HEK293 (cell line): ENCODE measurements at regions not wholly inside any gene's neighbourhood (a gene's known extent, or its start where the extent isn't known, plus 50 kb on each side); places are given as distances from the start of the nearest gene placed in this dataset.

ENCODE experiments used
- CTCF ChIA-PET: fragments of 350-600 bp; formaldehyde crosslinking; extraction: SDS; loops from one replicate; lab custom pipeline; 2021; ENCODE audit warnings: antibody characterized with exemption; lab: Yijun Ruan, JAX
- POLR2A ChIA-PET: fragments of 300-600 bp; formaldehyde crosslinking; extraction: SDS; loops from one replicate; lab custom pipeline; 2020; ENCODE audit warnings: antibody characterized with exemption, inconsistent platforms; lab: Yijun Ruan, JAX
- H3K27ac ChIP-seq: fragments of 200-500 bp; sonication (Bioruptor generic); 2 replicates; pipeline ENCODE4 v1.5.1; 2014; ENCODE audit warnings: low read depth, low read length, control low read depth, inconsistent platforms; ENCODE audit errors: extremely low read depth
- H3K36me3 ChIP-seq, 2 experiments: fragments of 200-500 bp in 1 of 2; sonication (Bioruptor generic) in 1 of 2; 1 replicate in 1 of 2; 2 replicates in 1 of 2; pipeline ENCODE4 v1.5.1; 2014 to 2017; ENCODE audit warnings: inconsistent platforms in 2 of 2, low read length in 2 of 2; ENCODE audit not compliant: control insufficient read depth in 2 of 2, insufficient read depth in 1 of 2
- H3K4me1 ChIP-seq: fragments of 200-500 bp; sonication (Bioruptor generic); 2 replicates; pipeline ENCODE4 v1.5.1; 2014; ENCODE audit warnings: mild to moderate bottlenecking, low read length, inconsistent platforms; ENCODE audit not compliant: control insufficient read depth, insufficient read depth
- H3K4me3 ChIP-seq: 2 replicates; pipeline ENCODE4 v1.5.1; 2011; ENCODE audit warnings: low read depth, mild to moderate bottlenecking, control low read depth, low read length, moderate library complexity
- H3K9me3 ChIP-seq: fragments of 200-500 bp; sonication (Bioruptor generic); 2 replicates; pipeline ENCODE4 v1.5.1; 2014; ENCODE audit warnings: low read depth, low read length, inconsistent platforms; ENCODE audit not compliant: control insufficient read depth, insufficient read depth
- GLI4 ChIP-seq: fragments of 450-650 bp; formaldehyde crosslinking; IDR thresholded peaks from 2 replicates; pipeline ENCODE4 v1.5.1; 2016; ENCODE audit warnings: missing biosample characterization, missing genetic modification characterization
- GLIS2 ChIP-seq: fragments of 450-650 bp; formaldehyde crosslinking; IDR thresholded peaks from 2 replicates; pipeline ENCODE4 v1.5.1; 2016; ENCODE audit warnings: missing biosample characterization, missing genetic modification characterization
- KLF10 ChIP-seq: fragments of 450-650 bp; IDR thresholded peaks from 2 replicates; pipeline ENCODE4 v1.5.1; 2018; ENCODE audit warnings: missing biosample characterization, mild to moderate bottlenecking, missing genetic modification characterization
- KLF7 ChIP-seq: fragments of 450-650 bp; formaldehyde crosslinking; IDR thresholded peaks from 2 replicates; pipeline ENCODE4 v1.5.1; 2016; ENCODE audit warnings: missing biosample characterization, missing genetic modification characterization, borderline replicate concordance
- ZBTB20 ChIP-seq: fragments of 450-650 bp; formaldehyde crosslinking; IDR thresholded peaks from 2 replicates; pipeline ENCODE4 v1.5.1; 2016; ENCODE audit warnings: missing biosample characterization, missing genetic modification characterization
- ZBTB7A ChIP-seq: fragments of 450-650 bp; formaldehyde crosslinking; IDR thresholded peaks from 2 replicates; pipeline ENCODE4 v1.5.1; 2016; ENCODE audit warnings: low read depth, missing biosample characterization, missing genetic modification characterization
- ZNF202 ChIP-seq: fragments of 450-650 bp; formaldehyde crosslinking; IDR thresholded peaks from 2 replicates; pipeline ENCODE4 v1.5.1; 2016; ENCODE audit warnings: missing biosample characterization, missing genetic modification characterization, borderline replicate concordance
- ZNF211 ChIP-seq: fragments of 450-650 bp; formaldehyde crosslinking; IDR thresholded peaks from 2 replicates; pipeline ENCODE4 v1.5.1; 2016; ENCODE audit warnings: low read depth, missing biosample characterization, missing genetic modification characterization
- ZNF214 ChIP-seq: fragments of 450-650 bp; formaldehyde crosslinking; IDR thresholded peaks from 2 replicates; pipeline ENCODE4 v1.5.1; 2017; ENCODE audit warnings: missing biosample characterization, mild to moderate bottlenecking, missing genetic modification characterization, borderline replicate concordance
- ZNF23 ChIP-seq: fragments of 450-650 bp; formaldehyde crosslinking; IDR thresholded peaks from 2 replicates; pipeline ENCODE4 v1.5.1; 2016; ENCODE audit warnings: missing biosample characterization, missing genetic modification characterization, borderline replicate concordance
- ZNF335 ChIP-seq: fragments of 450-650 bp; formaldehyde crosslinking; conservative IDR thresholded peaks from 2 replicates; pipeline ENCODE4 v1.5.1; 2016; ENCODE audit warnings: missing biosample characterization, missing genetic modification characterization
- ZNF473 ChIP-seq: fragments of 450-650 bp; formaldehyde crosslinking; IDR thresholded peaks from 2 replicates; pipeline ENCODE4 v1.5.1; 2017; ENCODE audit warnings: missing biosample characterization, missing genetic modification characterization
- ZNF510 ChIP-seq: fragments of 450-650 bp; formaldehyde crosslinking; IDR thresholded peaks from 2 replicates; pipeline ENCODE4 v1.5.1; 2018; ENCODE audit warnings: mild to moderate bottlenecking, missing genetic modification characterization, missing biosample characterization; ENCODE audit not compliant: insufficient replicate concordance
- ZNF555 ChIP-seq: fragments of 450-650 bp; formaldehyde crosslinking; conservative IDR thresholded peaks from 2 replicates; pipeline ENCODE4 v1.5.1; 2017; ENCODE audit warnings: missing biosample characterization, mild to moderate bottlenecking, missing genetic modification characterization, inconsistent platforms
- ZNF571 ChIP-seq: fragments of 450-650 bp; formaldehyde crosslinking; IDR thresholded peaks from 2 replicates; pipeline ENCODE4 v1.5.0; 2017; ENCODE audit warnings: missing biosample characterization, missing genetic modification characterization
- ZNF621 ChIP-seq: fragments of 450-650 bp; formaldehyde crosslinking; IDR thresholded peaks from 2 replicates; pipeline ENCODE4 v1.5.1; 2017; ENCODE audit warnings: missing biosample characterization, missing genetic modification characterization
- ZSCAN23 ChIP-seq: fragments of 450-650 bp; formaldehyde crosslinking; IDR thresholded peaks from 2 replicates; pipeline ENCODE4 v1.5.1; 2016; ENCODE audit warnings: missing biosample characterization, missing genetic modification characterization
- TF ChIP-seq, protein P1 (sequence below): fragments of 450-650 bp; formaldehyde crosslinking; IDR thresholded peaks from 2 replicates; pipeline ENCODE4 v1.5.1; 2016; ENCODE audit warnings: missing biosample characterization, missing genetic modification characterization
- TF ChIP-seq, protein P2 (sequence below): fragments of 450-650 bp; formaldehyde crosslinking; IDR thresholded peaks from 2 replicates; pipeline ENCODE4 v1.5.1; 2016; ENCODE audit warnings: missing biosample characterization, missing genetic modification characterization
- TF ChIP-seq, protein P3 (sequence below): fragments of 450-650 bp; formaldehyde crosslinking; IDR thresholded peaks from 2 replicates; pipeline ENCODE4 v1.5.1; 2016; ENCODE audit warnings: missing biosample characterization, missing genetic modification characterization
- TF ChIP-seq, protein P4 (sequence below): fragments of 450-650 bp; formaldehyde crosslinking; conservative IDR thresholded peaks from 2 replicates; pipeline ENCODE4 v1.5.1; 2016; ENCODE audit warnings: low read depth, missing biosample characterization, missing genetic modification characterization

DNA sequence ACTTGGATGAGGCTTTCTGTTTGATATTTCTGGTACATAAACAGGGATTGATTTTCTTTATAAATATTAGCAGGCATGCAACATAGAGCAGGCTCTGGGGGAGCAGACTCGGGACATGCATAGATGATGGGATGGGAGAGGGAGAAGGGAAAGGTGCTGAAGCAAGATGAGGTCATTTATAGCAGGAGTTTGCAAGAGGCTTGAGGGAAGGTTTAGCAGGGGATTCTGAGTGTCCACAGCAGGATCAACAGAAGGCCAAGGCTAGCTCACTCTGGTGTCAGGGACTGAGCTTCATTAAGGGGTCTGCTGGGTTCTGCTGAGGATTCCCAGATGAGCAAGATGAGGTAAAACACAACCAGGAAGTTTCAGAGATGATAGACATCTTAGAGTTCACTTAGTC is 309.1 kb upstream of the CELF4 start (continued):
- TF ChIP-seq, protein P1, sequence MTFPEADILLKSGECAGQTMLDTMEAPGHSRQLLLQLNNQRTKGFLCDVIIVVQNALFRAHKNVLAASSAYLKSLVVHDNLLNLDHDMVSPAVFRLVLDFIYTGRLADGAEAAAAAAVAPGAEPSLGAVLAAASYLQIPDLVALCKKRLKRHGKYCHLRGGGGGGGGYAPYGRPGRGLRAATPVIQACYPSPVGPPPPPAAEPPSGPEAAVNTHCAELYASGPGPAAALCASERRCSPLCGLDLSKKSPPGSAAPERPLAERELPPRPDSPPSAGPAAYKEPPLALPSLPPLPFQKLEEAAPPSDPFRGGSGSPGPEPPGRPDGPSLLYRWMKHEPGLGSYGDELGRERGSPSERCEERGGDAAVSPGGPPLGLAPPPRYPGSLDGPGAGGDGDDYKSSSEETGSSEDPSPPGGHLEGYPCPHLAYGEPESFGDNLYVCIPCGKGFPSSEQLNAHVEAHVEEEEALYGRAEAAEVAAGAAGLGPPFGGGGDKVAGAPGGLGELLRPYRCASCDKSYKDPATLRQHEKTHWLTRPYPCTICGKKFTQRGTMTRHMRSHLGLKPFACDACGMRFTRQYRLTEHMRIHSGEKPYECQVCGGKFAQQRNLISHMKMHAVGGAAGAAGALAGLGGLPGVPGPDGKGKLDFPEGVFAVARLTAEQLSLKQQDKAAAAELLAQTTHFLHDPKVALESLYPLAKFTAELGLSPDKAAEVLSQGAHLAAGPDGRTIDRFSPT (tag by site-specific recombination): no peak
- no peak for TF ChIP-seq ZNF23
- no peak for TF ChIP-seq ZBTB20 (tag by site-specific recombination)
- TF ChIP-seq ZNF214: no peak
- no peak for TF ChIP-seq ZNF571 (tag by site-specific recombination)
- TF ChIP-seq ZNF211 (tag by site-specific recombination): no peak
- no peak for TF ChIP-seq ZNF621 (tag by site-specific recombination)
- no peak for TF ChIP-seq ZNF555 (tag by site-specific recombination)

DNA sequence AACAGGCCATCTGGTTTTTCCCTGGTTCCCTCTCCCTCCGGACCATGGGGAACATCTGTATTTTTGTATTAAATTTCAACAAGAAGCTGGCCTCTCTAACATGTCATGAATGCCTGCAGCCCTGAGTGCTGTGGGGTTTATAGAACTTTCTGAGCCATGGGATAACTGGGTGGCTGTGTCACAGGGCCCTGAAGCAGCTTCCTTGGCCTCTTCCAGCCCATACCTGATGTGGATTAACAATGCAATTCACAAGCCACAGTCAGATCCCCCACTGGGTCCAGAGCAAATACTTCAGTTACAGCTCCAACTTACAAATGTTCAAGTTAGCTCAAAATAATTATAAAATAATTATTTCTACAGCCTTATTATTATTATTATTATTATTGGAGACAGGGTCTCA is 307.8 kb upstream of the CELF4 start:
- no peak overlapping the region for H3K27ac ChIP-seq
- no peaks in the 10 kb centered on the region for H3K9me3 ChIP-seq
- H3K4me1 ChIP-seq: no peaks in the 10 kb centered on the region
- ChIA-PET CTCF (no interaction called here), POLR2A (no interaction called here)
- H3K36me3 ChIP-seq: no peaks in the 10 kb centered on the region
- H3K4me3 ChIP-seq: no peak overlapping the region
- TF ChIP-seq KLF10 (tag by site-specific recombination) (no peak), ZNF473 (tag by site-specific recombination) (no peak), GLI4 (tag by site-specific recombination) (no peak), ZBTB7A (tag by site-specific recombination) (no peak), KLF7 (tag by site-specific recombination) (no peak), ZNF202 (tag by site-specific recombination) (no peak), ZSCAN23 (no peak), GLIS2 (tag by site-specific recombination) (no peak), ZNF335 (tag by site-specific recombination) (no peak), ZNF510 (tag by site-specific recombination) (no peak)
- TF ChIP-seq, protein P2, sequence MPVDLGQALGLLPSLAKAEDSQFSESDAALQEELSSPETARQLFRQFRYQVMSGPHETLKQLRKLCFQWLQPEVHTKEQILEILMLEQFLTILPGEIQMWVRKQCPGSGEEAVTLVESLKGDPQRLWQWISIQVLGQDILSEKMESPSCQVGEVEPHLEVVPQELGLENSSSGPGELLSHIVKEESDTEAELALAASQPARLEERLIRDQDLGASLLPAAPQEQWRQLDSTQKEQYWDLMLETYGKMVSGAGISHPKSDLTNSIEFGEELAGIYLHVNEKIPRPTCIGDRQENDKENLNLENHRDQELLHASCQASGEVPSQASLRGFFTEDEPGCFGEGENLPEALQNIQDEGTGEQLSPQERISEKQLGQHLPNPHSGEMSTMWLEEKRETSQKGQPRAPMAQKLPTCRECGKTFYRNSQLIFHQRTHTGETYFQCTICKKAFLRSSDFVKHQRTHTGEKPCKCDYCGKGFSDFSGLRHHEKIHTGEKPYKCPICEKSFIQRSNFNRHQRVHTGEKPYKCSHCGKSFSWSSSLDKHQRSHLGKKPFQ (tag by site-specific recombination): no peak
- TF ChIP-seq, protein P3, sequence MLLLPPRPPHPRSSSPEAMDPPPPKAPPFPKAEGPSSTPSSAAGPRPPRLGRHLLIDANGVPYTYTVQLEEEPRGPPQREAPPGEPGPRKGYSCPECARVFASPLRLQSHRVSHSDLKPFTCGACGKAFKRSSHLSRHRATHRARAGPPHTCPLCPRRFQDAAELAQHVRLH (tag by site-specific recombination): no peak
- TF ChIP-seq, protein P4, sequence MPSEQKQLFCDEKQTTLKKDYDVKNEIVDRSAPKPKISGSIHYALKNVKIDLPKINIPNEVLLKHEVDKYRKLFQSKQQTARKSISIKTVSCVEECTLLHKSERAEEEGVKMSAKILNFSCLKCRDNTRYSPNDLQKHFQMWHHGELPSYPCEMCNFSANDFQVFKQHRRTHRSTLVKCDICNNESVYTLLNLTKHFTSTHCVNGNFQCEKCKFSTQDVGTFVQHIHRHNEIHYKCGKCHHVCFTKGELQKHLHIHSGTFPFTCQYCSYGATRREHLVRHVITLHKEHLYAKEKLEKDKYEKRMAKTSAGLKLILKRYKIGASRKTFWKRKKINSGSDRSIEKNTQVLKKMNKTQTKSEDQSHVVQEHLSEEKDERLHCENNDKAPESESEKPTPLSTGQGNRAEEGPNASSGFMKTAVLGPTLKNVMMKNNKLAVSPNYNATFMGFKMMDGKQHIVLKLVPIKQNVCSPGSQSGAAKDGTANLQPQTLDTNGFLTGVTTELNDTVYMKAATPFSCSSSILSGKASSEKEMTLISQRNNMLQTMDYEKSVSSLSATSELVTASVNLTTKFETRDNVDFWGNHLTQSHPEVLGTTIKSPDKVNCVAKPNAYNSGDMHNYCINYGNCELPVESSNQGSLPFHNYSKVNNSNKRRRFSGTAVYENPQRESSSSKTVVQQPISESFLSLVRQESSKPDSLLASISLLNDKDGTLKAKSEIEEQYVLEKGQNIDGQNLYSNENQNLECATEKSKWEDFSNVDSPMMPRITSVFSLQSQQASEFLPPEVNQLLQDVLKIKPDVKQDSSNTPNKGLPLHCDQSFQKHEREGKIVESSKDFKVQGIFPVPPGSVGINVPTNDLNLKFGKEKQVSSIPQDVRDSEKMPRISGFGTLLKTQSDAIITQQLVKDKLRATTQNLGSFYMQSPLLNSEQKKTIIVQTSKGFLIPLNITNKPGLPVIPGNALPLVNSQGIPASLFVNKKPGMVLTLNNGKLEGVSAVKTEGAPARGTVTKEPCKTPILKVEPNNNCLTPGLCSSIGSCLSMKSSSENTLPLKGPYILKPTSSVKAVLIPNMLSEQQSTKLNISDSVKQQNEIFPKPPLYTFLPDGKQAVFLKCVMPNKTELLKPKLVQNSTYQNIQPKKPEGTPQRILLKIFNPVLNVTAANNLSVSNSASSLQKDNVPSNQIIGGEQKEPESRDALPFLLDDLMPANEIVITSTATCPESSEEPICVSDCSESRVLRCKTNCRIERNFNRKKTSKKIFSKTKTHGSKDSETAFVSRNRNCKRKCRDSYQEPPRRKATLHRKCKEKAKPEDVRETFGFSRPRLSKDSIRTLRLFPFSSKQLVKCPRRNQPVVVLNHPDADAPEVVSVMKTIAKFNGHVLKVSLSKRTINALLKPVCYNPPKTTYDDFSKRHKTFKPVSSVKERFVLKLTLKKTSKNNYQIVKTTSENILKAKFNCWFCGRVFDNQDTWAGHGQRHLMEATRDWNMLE (tag by site-specific recombination): no peak
